Prostate gland (tissue), 2 donors: ENCODE measurements at regions not wholly inside any gene's neighbourhood (a gene's known extent, or its start where the extent isn't known, plus 50 kb on each side); places are given as distances from the start of the nearest gene placed in this dataset.

Source experiments
- DNase-seq: peaks from one replicate; pipeline ENCODE4 v3.0.0-alpha.2; 2019; ENCODE audit warnings: low spot score
- H3K27ac ChIP-seq, 2 donors: fragments of 200-600 bp; sonication (generic); 2 replicates each; pipeline ENCODE4 v1.5.1; 2017 to 2019
- H3K27me3 ChIP-seq: fragments of 200-600 bp; sonication (generic); replicated peaks from 2 replicates; pipeline ENCODE4 v1.5.1; 2019; ENCODE audit not compliant: insufficient read depth
- H3K36me3 ChIP-seq, 2 donors: fragments of 200-600 bp; sonication (generic); 1 replicate in 1 of 2; 2 replicates in 1 of 2; pipeline versions ENCODE4 v1.5.1 to v1.8.1; 2017 to 2019
- H3K4me1 ChIP-seq: fragments of 200-600 bp; sonication (generic); replicated peaks from 2 replicates; pipeline ENCODE4 v1.5.1; 2019
- H3K4me3 ChIP-seq, 2 donors: fragments of 200-600 bp; sonication (generic); 2 replicates each; pipeline ENCODE4 v1.5.1; 2017 to 2019
- H3K9me3 ChIP-seq: fragments of 200-600 bp; sonication (generic); 2 replicates; pipeline ENCODE4 v1.5.1; 2017
- CTCF ChIP-seq, 4 experiments: fragments of 200-600 bp in 2 of 4; fragments of 450-650 bp in 2 of 4; sonication (generic) in 2 of 4; IDR thresholded peaks; 1 replicate in 3 of 4; 2 replicates in 1 of 4; pipeline ENCODE4 v1.5.1; 2016 to 2019; ENCODE audit warnings: antibody characterized with exemption in 4 of 4, mild to moderate bottlenecking in 2 of 4, moderate library complexity in 2 of 4
- POLR2A ChIP-seq: fragments of 450-650 bp; IDR thresholded peaks from one replicate; pipeline ENCODE4 v1.6.1; 2016; ENCODE audit warnings: antibody characterized with exemption, mild to moderate bottlenecking
- POLR2AphosphoS5 ChIP-seq: sonication (generic); formaldehyde crosslinking; IDR thresholded peaks from one replicate; pipeline ENCODE4 v1.6.1; 2017; ENCODE audit warnings: antibody characterized with exemption
- WGBS: methylation state at CpG from one replicate; pipeline ENCODE4 v1.1.5; 2018; 5-methylcytosine and 5-hydroxymethylcytosine counted together
- intact Hi-C: fragments of 100-400 bp; cut with DNase I; formaldehyde crosslinking; loops from one replicate; pipeline ENCODE4 v1.14.2; 2022

GRCh38 chr11:43580735-43581369 is 99.7 kb upstream of the HSD17B12 start:
- Histone ChIP-seq H3K9me3 (no peaks in the 10 kb centered on the region), H3K27ac (no peak overlapping the region), H3K4me1 (no peaks in the 10 kb centered on the region), H3K4me3 (no peak overlapping the region), H3K36me3 (no peaks in the 10 kb centered on the region), H3K27me3 (peaks cover 47% of the 10 kb centered on the region)
- no peak for TF ChIP-seq POLR2A
- TF ChIP-seq POLR2AphosphoS5 = no peak
- TF ChIP-seq CTCF (IDR thresholded peaks at IDR 0.05) = no peak
- DNase-seq = no peak
- under 1% methylated on average over 34 of the region's 39 CpGs for WGBS
- intact Hi-C loops = no loop called here

GRCh38 chr11:43581370-43582023 is 99.0 kb upstream of the HSD17B12 start:
- no peak for TF ChIP-seq POLR2AphosphoS5
- no peak for TF ChIP-seq POLR2A
- TF ChIP-seq CTCF (IDR thresholded peaks at IDR 0.05) = no peak
- no peak overlapping the region for H3K27ac ChIP-seq
- H3K4me3 ChIP-seq = no peak overlapping the region
- H3K9me3 ChIP-seq = no peaks in the 10 kb centered on the region
- under 1% methylated on average over 39 of the region's 39 CpGs for WGBS
- no peak for DNase-seq
- intact Hi-C loops = no loop called here
- no peaks in the 10 kb centered on the region for H3K36me3 ChIP-seq
- no peaks in the 10 kb centered on the region for H3K4me1 ChIP-seq
- peaks cover 47% of the 10 kb centered on the region for H3K27me3 ChIP-seq

- Histone ChIP-seq H3K4me3 (no peak overlapping the region), H3K27me3 (peaks cover 46% of the 10 kb centered on the region), H3K4me1 (no peaks in the 10 kb centered on the region), H3K36me3 (no peaks in the 10 kb centered on the region), H3K9me3 (no peaks in the 10 kb centered on the region), H3K27ac (no peak overlapping the region)
- no peak for DNase-seq
- TF ChIP-seq POLR2AphosphoS5 (no peak), CTCF (IDR thresholded peaks at IDR 0.05) (no peak), POLR2A (no peak)
- 6% methylated on average over 33 of the region's 37 CpGs for WGBS
- intact Hi-C loops = no loop called here
Measured at GRCh38 chr11:43582024-43582862, 98.3 kb upstream of the HSD17B12 start.

- no peak overlapping the region for H3K4me3 ChIP-seq
- peaks cover 39% of the 10 kb centered on the region for H3K27me3 ChIP-seq
- H3K36me3 ChIP-seq = no peaks in the 10 kb centered on the region
- TF ChIP-seq POLR2AphosphoS5 = no peak
- no peak for TF ChIP-seq POLR2A
- no peak for TF ChIP-seq CTCF (IDR thresholded peaks at IDR 0.05)
- 16% methylated on average over 26 of the region's 26 CpGs for whole genome bisulfite sequencing
- no peaks in the 10 kb centered on the region for H3K4me1 ChIP-seq
- no peaks in the 10 kb centered on the region for H3K9me3 ChIP-seq
- H3K27ac ChIP-seq = no peak overlapping the region
- DNase-seq = no peak
- intact Hi-C loops = no loop called here
Measured at GRCh38 chr11:43582863-43583462, 97.6 kb upstream of the HSD17B12 start.
